ACC112 (cell line): ENCODE measurements at regions not wholly inside any gene's neighbourhood (a gene's known extent, or its start where the extent isn't known, plus 50 kb on each side); places are given as distances from the start of the nearest gene placed in this dataset.
"Not testable (repeated sequence)": the region's sequence is repeated elsewhere in the genome, so short reads cannot be mapped to it uniquely, and the experiment has no call there.

Experiments
- H2AFZ ChIP-seq: fragments of 200-600 bp; sonication (generic); one replicate; pipeline ENCODE4 v1.6.0; 2017; ENCODE audit warnings: antibody characterized with exemption, low read length; ENCODE audit not compliant: unreplicated experiment
- H3K27ac ChIP-seq: fragments of 200-600 bp; sonication (generic); 2 replicates; pipeline ENCODE4 v1.5.1; 2014; ENCODE audit warnings: low read depth, mild to moderate bottlenecking, antibody characterized with exemption, low read length, moderate library complexity
- H3K27me3 ChIP-seq: fragments of 200-600 bp; sonication (generic); 2 replicates; pipeline ENCODE4 v1.6.1; 2014; ENCODE audit warnings: mild to moderate bottlenecking, antibody characterized with exemption, low read length, moderate library complexity, mixed read lengths; ENCODE audit not compliant: insufficient read depth
- H3K36me3 ChIP-seq: fragments of 200-600 bp; sonication (generic); 2 replicates; pipeline ENCODE4 v1.6.1; 2016; ENCODE audit warnings: mild to moderate bottlenecking, antibody characterized with exemption, low read length, moderate library complexity, mixed read lengths; ENCODE audit not compliant: insufficient read depth
- H3K4me1 ChIP-seq: fragments of 200-600 bp; sonication (generic); one replicate; pipeline ENCODE4 v1.6.1; 2016; ENCODE audit warnings: low read length, mixed read lengths; ENCODE audit not compliant: insufficient read depth, unreplicated experiment, control insufficient read depth
- H3K4me3 ChIP-seq: fragments of 200-600 bp; sonication (generic); 2 replicates; pipeline ENCODE4 v1.5.1; 2014; ENCODE audit warnings: mild to moderate bottlenecking, low read depth, low read length
- H3K79me2 ChIP-seq: fragments of 200-600 bp; sonication (generic); one replicate; pipeline ENCODE4 v1.6.0; 2016; ENCODE audit warnings: low read length; ENCODE audit not compliant: control insufficient read depth, unreplicated experiment, insufficient read depth

DNA sequence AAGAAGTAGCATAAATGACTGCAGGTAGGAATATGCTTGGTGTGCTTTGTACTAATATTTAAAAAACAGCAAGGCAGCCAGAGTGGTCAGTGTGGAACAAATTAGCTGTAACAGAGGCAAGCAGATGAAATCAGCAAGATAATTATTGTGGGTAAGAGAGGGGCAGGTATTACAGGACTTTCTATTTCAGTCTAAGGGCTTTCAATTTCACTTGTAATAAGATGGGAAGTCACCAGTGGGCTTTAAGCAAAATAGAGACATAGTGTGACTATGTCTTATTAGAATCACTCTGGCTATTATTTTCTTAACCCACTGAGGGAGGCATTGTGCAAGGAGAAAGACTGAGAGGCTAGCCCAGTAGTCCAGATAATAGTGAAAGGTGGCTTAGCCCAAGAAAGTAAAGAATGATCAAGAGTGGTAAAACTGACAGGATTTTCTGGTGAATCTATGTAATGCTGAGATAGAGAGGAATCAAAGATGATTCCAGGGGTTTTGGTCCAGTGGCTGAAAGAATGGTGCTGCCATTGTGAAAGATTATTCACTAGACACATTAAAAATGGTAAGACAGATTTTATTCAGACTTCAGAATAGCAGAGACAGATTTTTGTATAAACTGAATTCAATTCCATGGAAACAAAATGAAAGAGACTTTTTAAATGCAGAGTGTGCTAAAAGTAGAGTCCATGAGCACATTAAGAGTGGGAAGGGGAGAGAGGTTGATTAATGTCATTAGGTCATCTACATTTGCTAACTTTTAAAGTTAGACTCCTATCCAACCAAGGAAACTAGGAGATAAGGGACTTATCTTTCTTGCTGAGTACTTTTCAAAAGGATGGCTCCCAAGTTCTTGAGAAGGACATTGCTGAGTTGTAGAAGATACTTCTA, 1136.0 kb downstream of the HACE1 start:
- H3K4me3 ChIP-seq = no peak overlapping the region
- H3K4me1 ChIP-seq = no peaks in the 10 kb centered on the region
- no peak overlapping the region for H2AFZ ChIP-seq
- H3K36me3 ChIP-seq = no peaks in the 10 kb centered on the region
- H3K27me3 ChIP-seq = no peaks in the 10 kb centered on the region
- H3K27ac ChIP-seq = no peak overlapping the region
- H3K79me2 ChIP-seq = no peaks in the 10 kb centered on the region

DNA sequence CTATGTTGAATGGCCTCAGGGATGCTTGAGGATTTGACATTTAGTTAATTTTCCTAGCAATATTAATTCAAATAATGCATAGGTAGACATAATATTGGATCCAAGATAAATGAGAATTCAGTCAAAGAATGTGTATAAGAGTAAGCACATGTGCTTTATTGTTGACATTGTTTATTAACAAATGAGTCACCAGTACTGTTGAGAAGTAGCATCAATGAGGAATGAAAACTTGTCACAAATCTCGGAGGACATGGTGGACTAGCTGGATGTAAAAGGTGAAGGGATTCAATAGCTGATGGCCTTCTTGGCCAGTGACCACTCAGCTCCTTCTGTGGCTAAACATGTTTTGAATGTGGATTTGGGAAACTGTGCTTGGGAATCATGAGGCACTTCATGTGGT, 1137.0 kb downstream of the HACE1 start:
- Histone ChIP-seq H3K27ac (no peak overlapping the region), H3K27me3 (no peaks in the 10 kb centered on the region), H3K4me1 (no peaks in the 10 kb centered on the region), H3K79me2 (no peaks in the 10 kb centered on the region), H3K36me3 (no peaks in the 10 kb centered on the region), H2AFZ (no peak overlapping the region), H3K4me3 (no peak overlapping the region)

DNA sequence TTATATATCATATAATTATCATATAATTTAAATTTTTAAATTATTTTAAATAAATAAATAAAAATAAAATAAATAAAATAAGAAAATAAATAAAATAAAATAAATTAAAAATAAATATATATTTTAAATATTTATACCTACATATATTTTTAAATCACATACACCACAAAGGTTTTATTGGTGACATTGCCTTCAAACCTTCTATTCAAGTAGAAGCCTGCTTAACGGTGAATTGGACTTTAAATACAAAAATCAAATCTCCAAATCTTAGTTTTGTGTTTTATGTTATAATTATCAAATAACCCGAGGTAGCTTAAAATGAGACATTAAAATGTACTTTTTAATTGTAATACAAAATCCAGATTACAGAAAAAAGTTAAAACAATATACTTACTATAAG, 1137.8 kb downstream of the HACE1 start:
- Histone ChIP-seq H2AFZ (no peak overlapping the region), H3K27ac (no peak overlapping the region), H3K79me2 (no peaks in the 10 kb centered on the region), H3K4me1 (no peaks in the 10 kb centered on the region), H3K36me3 (no peaks in the 10 kb centered on the region), H3K4me3 (no peak overlapping the region), H3K27me3 (no peaks in the 10 kb centered on the region)

DNA sequence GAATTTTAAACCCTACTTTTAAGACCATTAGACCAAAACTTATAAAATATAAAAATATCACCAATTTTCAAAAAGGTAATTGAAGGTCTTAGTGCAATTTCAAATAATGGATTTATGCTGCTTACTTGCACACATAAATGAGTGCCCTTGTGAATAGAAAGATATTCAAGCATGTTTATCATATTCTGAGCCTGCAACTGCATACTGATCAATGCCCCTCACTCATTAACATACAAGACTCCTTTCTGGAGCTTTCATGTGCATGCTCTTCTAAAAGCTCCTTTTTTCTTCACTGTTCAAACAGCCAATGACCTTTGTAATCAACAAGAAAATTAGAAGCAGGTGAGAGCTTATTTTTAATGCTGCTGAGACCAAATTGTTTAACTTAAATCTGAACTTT, 1139.3 kb downstream of the HACE1 start:
- H3K27me3 ChIP-seq = no peaks in the 10 kb centered on the region
- H3K4me3 ChIP-seq = no peak overlapping the region
- no peaks in the 10 kb centered on the region for H3K79me2 ChIP-seq
- no peaks in the 10 kb centered on the region for H3K36me3 ChIP-seq
- no peaks in the 10 kb centered on the region for H3K4me1 ChIP-seq
- H2AFZ ChIP-seq = no peak overlapping the region
- no peak overlapping the region for H3K27ac ChIP-seq

DNA sequence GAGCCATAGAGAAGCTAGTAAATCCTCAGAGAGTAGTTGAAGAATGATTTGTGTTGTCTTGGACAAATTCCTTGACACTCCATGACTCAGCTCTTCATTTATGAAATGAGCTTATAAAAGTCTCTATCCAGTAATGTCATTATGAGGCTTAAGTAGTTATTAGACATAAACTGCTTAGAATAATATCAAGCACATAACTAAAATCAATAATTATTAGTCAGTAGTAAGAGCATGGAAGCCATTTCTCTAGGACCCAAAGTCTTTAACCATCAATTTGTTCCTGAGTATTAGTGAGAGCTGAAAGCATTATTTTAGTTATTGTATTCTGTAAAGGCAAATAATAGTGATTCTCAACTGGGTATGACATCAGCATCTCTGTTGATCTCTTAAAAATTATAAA, 1140.2 kb downstream of the HACE1 start:
- H3K27ac ChIP-seq = no peak overlapping the region
- H3K4me3 ChIP-seq = no peak overlapping the region
- H3K27me3 ChIP-seq = no peaks in the 10 kb centered on the region
- no peaks in the 10 kb centered on the region for H3K79me2 ChIP-seq
- H3K36me3 ChIP-seq = no peaks in the 10 kb centered on the region
- no peak overlapping the region for H2AFZ ChIP-seq
- H3K4me1 ChIP-seq = no peaks in the 10 kb centered on the region

DNA sequence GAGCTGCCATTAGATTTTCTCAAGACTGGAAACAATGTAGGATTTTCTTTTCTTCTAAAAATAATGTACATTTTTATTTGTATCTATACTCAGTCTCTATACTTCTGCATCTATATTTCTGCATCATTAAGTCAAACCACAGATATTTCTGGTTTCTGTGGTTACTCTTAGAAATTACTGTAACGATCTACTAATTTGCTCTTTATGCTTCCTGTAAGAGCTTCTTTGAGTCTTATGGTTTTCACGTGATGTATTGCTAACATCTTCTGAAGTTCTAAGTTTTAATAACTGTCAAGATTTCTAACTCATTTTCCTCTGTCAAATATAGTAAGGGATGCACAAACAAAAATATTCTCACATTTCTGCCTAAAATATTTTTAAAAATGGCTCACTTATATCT, 1144.5 kb downstream of the HACE1 start:
- Histone ChIP-seq H3K4me3 (no peak overlapping the region), H3K36me3 (no peaks in the 10 kb centered on the region), H2AFZ (no peak overlapping the region), H3K27me3 (no peaks in the 10 kb centered on the region), H3K79me2 (no peaks in the 10 kb centered on the region), H3K27ac (no peak overlapping the region), H3K4me1 (no peaks in the 10 kb centered on the region)

DNA sequence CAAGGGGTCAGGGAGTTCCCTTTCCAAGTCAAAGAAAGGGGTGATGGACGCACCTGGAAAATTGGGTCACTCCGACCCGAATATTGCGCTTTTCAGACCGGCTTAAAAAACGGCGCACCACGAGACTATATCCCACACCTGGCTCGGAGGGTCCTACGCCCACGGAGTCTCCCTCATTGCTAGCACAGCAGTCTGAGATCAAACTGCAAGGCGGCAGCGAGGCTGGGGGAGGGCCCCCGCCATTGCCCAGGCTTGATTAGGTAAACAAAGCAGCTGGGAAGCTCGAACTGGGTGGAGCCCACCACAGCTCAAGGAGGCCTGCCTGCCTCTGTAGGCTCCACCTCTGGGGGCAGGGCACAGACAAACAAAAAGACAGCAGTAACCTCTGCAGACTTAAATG, 1150.5 kb downstream of the HACE1 start:
- H3K27me3 ChIP-seq = not testable (repeated sequence)

DNA sequence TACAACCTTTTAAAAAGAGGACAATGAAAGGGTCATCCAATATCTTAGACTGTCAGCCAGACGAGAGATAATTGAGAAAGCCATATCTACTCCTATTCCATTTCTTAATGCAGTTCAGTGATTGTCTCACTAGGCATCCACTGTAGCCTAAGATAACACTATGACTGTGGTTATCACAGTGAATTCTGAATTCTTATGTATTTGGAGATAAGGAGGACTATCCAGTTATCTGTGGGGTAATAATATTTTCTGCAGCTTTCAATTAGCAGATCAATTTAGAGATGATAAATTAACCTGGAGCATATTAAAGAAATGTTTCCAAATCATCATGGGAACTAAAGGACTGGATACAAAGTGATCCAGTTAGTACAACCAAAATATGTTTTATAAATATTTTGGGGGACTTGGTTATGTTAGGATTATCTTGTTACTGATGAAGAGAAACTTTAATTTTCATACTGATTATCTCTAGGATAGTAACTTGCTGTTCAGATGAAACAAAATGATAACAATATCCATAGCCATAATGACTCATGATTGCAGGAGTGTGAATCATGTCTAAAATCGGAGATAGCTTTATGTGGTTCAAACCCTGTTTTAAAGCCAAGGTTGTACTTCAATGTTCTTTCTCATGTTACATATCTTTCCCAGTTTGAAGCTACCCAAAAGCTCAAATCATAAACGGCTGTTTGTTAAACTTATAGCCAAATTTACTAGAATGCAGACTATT, 1152.0 kb downstream of the HACE1 start:
- no peak overlapping the region for H3K27ac ChIP-seq
- H3K36me3 ChIP-seq = no peaks in the 10 kb centered on the region
- H3K27me3 ChIP-seq = no peaks in the 10 kb centered on the region
- no peak overlapping the region for H2AFZ ChIP-seq
- no peak overlapping the region for H3K4me3 ChIP-seq
- H3K4me1 ChIP-seq = no peaks in the 10 kb centered on the region
- H3K79me2 ChIP-seq = no peaks in the 10 kb centered on the region

More for the DNA sequence above, 1150.5 kb downstream of the HACE1 start:
- not testable (repeated sequence) for H3K4me1 ChIP-seq, H3K79me2 ChIP-seq, H3K36me3 ChIP-seq, H2AFZ ChIP-seq, H3K4me3 ChIP-seq, H3K27ac ChIP-seq

DNA sequence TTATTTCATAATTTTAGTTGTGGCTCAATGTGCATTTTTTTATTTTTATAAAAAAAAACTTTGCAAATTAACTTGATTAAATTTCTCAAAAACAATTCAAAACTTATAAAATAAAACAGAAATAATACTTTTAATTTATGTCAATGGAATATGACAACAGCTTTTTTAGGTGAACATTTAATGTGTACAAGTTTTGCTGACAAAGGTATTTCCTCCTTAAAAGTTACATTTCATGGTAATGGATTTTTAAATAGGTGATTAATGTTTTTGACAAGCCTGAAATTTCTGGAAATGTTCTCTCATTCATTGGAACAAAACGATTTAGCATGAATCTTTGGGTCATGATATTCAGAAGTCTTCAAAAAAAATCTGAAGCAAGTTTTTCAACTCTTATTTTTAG, 1160.0 kb downstream of the HACE1 start:
- no peak overlapping the region for H3K27ac ChIP-seq
- H3K4me3 ChIP-seq = no peak overlapping the region
- no peaks in the 10 kb centered on the region for H3K36me3 ChIP-seq
- no peak overlapping the region for H2AFZ ChIP-seq
- no peaks in the 10 kb centered on the region for H3K27me3 ChIP-seq
- no peaks in the 10 kb centered on the region for H3K79me2 ChIP-seq
- no peaks in the 10 kb centered on the region for H3K4me1 ChIP-seq

DNA sequence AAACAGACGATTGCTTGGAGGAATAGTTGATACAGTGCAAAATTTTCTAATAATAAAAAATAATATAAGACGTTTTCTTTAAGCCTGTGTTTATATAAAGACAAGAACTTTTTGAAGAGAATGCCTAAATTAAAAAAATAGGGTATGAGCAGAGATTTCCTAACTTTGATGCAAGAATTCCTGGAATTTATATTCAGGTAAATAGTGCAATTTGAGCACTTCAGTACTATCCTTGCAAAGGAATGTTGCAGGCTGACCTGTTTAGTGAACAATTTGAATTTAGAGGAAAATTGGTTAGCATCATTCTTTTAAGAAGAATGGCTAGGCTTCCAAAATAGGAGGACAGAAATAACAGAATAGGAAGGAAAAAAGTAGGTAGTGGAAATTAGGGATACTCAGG, 1172.3 kb downstream of the HACE1 start:
- no peaks in the 10 kb centered on the region for H3K36me3 ChIP-seq
- no peak overlapping the region for H3K27ac ChIP-seq
- H3K4me1 ChIP-seq = no peaks in the 10 kb centered on the region
- no peak overlapping the region for H2AFZ ChIP-seq
- no peak overlapping the region for H3K4me3 ChIP-seq
- no peaks in the 10 kb centered on the region for H3K27me3 ChIP-seq
- H3K79me2 ChIP-seq = no peaks in the 10 kb centered on the region

DNA sequence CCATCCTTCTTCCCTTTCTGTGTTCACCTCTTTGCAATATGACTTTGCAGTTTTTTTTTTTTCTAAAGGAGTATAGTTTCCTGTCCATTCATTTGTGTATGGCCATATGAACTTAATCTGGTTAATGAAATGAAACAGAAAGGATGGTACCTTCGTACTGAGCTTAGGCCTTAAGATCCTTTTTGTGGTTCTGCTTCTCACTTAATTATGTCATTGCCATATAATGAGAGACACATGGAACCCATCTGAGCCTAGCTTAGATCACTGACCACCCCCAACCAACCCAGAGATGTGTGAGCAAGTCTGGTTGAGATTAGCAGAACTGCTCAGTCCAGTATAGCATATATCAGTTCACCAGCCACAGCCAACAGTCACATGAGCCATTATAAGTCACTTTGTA, 1179.6 kb downstream of the HACE1 start:
- no peaks in the 10 kb centered on the region for H3K36me3 ChIP-seq
- no peak overlapping the region for H3K4me3 ChIP-seq
- H3K27ac ChIP-seq = no peak overlapping the region
- H3K27me3 ChIP-seq = no peaks in the 10 kb centered on the region
- H3K4me1 ChIP-seq = no peaks in the 10 kb centered on the region
- no peak overlapping the region for H2AFZ ChIP-seq
- no peaks in the 10 kb centered on the region for H3K79me2 ChIP-seq
